Suppressor macrophage treated with lipopolysaccharide for 4 hours (primary cell): ENCODE measurements at regions not wholly inside any gene's neighbourhood (a gene's known extent, or its start where the extent isn't known, plus 50 kb on each side); places are given as distances from the start of the nearest gene placed in this dataset.
"Not testable (repeated sequence)": the region's sequence is repeated elsewhere in the genome, so short reads cannot be mapped to it uniquely, and the experiment has no call there.

ENCODE experiments used
- DNase-seq: peaks from one replicate; pipeline ENCODE4 v3.0.0-alpha.2; 2020

DNA sequence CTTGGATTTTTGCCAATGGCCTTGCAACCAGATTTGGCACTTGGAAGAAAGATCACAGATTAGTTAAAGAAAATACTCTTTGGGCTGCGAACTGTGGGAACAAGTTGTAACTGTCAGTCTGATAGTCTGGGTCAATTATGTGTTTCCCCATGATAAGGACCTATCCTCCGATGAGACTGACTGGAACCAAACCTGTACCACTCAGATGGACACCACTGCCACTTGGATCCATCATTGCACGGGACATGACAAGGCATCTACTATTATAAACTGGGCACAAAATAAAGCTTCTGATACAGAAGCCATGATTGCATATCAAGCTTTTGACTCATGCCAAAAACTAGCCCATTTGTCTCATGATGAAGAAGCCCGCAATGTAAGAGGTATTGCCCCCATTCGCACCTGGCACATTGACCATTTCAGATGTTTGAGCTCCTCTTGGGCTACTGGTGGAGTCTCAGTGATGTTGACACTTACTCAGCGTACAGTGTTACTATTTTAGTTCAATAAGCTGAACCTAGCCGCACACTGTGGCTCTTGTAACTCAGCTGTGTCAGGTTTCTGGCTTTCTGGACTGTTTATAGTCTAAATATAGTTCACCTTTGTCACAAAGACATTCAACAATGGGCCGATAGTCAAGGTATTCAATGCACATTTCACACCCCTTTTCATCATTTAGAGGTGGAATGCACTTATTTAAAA lies 179.8 kb upstream of the RBBP8 start:
- DNase-seq: no peak

DNA sequence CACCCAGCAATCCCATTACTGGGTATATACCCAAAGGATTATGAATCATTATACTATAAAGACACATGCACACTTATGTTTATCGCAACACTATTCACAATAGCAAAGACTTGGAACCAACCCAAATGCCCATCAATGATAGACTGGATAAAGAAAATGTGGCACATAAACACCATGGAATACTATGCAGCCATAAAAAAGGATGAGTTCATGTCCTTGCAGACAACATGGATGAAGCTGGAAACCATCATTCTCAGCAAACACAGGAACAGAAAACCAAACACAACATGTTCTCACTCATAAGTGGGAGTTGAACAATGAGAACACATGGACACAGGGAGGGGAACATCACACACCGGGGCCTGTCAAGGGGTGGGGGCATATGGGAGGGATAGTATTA lies 169.1 kb upstream of the RBBP8 start:
- DNase-seq: not testable (repeated sequence)

DNA sequence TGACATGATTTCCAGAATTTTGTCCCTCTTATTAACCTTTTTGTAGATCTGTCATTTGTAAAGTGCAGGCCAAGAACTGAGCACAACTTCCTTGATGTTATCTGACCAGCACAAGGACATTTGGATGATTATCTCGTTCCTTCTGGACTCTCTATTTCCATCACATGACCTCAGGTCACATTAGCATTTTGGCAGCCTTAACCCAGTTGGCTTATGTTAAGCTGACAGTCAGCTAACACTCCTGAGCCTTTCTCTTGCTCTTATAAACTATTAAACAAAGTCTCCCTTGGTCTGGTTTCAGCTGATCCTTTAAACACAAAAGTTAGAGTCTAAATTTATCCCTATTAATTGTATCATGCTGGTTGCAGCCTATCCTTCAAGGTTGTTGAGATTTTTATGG lies 167.2 kb upstream of the RBBP8 start:
- no peak for DNase-seq

DNA sequence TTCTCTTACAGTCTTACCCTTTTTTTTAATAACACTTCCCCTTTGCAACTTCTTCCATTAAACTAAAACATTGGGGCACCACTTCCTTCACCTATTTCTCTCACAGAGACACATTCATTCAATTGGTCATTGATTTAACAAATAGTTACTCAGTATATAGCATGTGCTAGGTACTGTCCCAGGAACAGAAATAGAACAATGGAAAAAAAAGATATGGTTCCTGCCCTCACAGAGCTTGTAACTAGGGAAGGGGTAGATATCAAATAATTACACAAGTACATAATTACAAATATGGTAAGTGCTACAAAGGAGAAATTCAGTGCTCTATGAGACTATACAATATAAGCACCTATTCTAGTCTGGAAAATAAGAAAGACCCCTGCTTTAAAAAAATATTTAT lies 165.5 kb upstream of the RBBP8 start:
- no peak for DNase-seq

DNA sequence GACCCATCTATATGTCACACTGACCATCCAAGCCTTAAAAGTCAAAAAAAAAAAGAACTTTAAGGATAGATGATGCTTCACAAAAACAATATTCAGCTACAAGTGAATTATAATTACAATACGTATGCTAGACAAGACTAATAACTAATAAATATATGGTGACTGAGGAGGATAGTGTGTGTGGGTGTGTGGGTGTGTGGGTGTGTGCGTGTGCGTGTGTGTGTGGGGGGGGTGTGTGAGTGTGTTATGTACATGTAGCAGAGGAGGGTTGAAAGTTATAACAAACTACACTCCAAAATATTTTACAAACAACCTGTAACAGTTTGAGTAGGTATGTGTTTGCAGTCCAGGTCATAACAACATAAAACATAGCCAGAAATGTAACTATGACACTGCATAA lies 159.2 kb upstream of the RBBP8 start:
- no peak for DNase-seq

DNA sequence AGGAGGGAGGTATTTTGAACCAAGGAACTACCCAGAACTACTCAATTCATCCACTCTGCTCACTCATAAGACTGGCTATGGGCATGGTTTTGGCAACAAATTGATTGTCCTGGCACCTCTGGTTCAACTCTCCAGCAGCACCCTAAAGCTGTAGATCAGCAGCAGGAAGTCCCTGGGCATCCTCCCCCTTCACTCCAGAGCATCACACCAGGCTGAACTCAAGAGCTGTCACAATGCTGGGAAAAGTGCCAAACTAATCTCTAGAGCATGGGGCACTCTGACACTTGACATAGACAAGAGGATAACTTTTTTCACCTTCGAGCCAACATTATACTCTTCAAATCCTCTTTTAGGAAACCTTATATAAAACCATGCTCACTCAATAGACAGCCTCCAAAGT lies 154.1 kb upstream of the RBBP8 start:
- no peak for DNase-seq

DNA sequence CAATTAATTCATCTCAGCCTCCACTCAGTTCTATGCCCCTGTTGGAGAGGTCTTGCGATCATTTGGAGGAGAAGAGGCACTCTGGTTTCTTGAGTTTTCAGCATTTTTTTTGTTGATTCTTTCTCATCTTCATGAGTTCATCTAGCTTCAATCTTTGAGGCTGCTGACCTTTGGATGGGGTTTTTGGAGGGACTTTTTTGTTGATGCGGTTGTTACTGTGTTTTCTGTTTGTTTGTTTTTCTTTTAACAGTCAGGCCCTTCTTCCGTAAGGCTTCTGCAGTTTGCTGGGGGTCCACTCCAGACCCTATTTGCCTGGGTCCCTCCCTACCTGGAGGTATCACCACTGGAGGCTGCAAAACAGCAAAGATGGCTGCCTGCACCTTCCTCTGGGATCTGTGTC lies 149.9 kb upstream of the RBBP8 start:
- DNase-seq: no peak

DNA sequence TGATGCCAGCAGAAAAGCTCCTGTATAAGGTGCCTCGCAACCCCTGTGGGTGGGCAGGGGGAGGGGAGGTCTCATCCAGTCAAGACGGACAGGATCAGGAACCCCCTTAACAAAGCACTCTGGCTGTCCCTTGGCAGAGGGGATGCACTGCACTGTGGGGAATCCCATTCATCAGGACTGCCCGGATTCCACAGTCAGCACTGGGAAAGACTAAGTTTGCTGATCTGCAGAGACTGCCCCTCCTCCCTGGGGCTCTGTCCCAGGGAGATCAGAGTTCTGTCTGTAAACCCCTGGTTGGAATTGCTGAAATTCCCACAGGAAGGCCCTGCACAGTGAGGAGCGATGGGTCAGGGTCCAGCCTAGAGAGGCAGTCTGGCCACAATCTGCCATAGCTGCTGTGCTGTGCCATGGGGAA lies 149.5 kb upstream of the RBBP8 start:
- no peak for DNase-seq

DNA sequence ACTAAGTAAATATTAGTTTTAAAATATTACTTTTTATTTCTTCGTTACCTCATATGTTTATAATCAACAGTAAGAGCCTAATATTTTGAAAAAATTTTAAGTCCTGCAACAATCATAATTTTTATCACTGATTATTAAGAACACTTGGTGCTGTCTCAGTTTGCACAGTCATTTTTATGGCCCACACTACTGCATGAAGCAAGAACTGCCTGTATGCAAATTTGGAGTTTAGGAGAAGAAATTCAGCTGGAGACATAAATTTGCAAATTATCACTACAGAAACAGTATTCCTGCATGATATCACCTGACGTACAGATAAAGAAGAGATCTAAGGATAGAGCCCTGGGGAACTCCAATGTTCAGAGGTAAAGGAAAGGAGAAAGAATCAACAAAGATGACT lies 144.1 kb upstream of the RBBP8 start:
- no peak for DNase-seq

DNA sequence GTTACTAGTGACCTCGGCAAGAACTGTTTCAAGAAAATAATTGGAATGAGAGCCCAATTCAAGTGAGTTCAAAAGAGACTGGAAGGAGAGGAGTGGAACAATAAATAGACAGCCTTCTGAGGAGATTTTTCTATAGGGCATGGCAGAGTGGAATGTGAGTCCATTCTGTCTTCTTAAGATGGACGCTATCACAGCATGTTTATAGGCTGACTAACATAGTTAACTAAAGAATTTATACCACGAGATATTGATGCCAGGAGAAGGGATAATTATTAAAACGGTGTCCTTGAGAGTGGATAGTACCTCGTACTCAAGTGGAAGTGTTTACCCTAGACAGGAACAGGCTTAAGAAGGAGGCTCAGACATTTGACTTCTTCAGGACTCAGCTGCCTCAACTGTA lies 143.5 kb upstream of the RBBP8 start:
- no peak for DNase-seq

DNA sequence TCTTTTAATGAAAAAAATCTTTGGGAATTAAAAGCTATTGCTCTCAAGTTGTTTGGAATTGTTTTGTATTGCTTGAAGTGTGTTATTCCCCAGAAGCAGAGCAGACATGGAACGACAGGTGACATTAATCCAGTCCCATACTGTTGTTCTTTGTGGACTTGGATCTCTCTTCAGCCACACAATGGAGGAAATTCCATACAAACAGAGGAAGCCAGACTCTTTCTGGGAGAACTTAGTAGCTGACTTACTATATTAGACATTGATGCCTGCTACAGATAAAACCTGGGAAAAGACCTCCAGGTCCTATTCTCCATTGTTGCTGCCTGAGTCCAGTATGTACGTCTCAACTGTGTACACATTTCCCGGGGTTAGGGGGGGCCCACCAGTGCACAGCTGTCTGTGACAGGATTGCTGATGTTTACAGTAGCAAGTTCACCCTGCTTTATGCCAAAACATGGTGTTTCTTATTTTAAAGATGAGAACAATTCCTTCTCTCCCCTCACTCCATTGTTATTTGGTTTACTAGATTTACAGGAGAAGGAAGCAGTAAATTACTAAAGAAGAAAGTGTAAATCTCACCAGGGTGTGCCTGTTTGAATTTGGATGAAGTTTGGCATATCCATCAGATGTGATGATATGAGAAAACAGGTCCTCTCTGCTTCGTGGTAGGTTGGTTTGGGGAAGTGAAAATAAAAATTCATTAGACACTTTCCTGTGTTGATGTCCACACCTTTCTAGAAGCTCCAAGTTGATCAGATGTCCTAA lies 142.4 kb upstream of the RBBP8 start:
- DNase-seq: no peak

DNA sequence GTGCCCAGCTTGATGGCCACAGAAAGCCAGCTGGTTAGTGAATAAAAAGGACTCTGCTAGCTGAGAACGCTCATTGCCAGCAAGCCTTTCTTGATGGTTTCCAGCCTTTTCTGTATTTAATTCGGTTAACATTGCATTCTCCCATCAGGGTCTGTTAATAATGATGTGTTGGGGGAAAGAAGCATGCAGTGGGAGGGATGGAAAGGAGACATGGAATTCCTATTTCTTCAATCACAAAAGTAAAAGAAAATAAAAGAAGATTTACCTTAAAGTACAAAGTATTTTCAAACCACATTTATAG lies 141.9 kb upstream of the RBBP8 start:
- DNase-seq: no peak

DNA sequence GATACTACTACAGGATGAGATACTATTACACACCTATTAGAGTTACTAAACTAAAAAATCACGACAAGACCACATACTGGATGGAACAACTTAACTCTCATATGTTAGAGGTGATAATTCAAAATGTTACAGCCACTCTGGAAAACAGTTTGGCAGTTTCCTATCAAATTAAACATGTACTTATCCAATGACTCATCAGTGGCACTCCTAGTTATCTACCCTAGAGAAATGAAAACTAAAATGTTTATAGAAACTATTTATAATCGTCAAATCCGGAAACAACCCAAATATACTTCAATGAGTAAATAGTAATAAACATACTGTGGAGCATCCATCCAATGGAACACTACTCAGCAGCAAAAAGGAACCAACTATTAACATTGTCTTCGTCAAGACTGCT lies 137.0 kb upstream of the RBBP8 start:
- no peak for DNase-seq

DNA sequence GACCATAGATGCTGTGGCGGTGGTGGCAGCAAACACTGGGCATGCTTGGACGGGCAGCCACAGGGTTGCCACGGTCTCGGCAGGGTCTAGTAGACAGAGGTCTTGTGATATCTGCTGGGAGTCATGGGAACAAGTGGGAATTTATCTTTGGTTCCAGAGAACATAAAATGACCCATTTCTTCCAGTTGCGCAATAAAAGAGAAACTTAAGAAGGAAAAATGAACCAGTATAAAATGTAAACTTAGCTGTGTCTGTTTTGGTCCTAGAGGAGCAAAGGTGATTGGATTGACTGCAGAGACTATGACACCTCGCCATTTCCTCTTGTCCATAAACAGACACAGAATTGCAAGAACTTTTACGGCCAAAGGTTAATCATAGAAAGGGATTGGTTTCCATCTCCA lies 132.6 kb upstream of the RBBP8 start:
- DNase-seq: no peak

DNA sequence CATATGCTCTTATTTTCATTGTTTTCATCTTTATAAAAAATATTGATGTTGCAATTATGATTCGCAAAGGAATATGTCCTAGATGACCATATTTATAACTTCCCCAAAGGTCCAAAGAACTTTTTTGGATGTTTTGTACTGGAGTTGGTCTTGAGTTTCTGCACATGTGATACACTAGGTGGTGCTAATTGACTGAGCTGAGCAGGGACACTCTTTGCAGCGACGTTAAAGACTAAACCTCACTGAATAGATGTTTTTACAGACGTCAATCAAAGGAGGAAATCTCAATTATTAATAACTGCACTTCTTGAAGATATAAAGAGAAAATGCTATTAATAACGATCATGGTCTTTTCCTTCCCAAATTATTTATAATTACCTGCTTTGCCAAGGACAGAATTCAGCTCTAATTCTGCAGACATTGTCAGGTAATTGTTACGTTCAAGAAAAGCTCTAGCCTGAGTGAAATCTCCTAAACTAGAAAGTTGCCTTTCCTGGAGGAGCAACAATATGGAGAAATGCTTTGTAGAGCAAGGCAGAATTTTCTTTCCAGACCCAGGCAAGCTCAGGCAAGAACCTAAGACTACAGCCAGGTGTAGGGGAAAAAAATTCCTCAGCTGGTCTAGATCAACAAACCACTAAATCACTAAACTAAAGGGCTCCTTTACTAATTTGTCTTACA lies 119.3 kb upstream of the RBBP8 start:
- DNase-seq: peak; percentile 28

DNA sequence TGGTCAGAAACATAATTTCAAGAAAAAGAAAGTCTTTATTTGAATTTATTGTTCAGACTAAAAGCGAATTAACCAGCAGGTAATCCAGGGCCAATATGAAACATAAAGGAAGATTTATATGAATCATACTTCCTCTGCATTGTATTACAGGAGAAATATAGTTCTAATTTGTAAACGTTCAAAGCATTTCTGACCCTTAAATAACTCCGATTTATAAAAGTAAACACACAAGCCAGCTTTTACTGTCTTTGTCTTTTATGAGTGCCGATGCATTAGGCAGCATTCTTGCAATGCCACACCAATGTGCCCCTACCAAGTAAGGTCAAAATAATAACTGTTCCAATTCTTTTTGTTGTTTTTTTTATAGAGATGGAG lies 118.8 kb upstream of the RBBP8 start:
- no peak for DNase-seq

DNA sequence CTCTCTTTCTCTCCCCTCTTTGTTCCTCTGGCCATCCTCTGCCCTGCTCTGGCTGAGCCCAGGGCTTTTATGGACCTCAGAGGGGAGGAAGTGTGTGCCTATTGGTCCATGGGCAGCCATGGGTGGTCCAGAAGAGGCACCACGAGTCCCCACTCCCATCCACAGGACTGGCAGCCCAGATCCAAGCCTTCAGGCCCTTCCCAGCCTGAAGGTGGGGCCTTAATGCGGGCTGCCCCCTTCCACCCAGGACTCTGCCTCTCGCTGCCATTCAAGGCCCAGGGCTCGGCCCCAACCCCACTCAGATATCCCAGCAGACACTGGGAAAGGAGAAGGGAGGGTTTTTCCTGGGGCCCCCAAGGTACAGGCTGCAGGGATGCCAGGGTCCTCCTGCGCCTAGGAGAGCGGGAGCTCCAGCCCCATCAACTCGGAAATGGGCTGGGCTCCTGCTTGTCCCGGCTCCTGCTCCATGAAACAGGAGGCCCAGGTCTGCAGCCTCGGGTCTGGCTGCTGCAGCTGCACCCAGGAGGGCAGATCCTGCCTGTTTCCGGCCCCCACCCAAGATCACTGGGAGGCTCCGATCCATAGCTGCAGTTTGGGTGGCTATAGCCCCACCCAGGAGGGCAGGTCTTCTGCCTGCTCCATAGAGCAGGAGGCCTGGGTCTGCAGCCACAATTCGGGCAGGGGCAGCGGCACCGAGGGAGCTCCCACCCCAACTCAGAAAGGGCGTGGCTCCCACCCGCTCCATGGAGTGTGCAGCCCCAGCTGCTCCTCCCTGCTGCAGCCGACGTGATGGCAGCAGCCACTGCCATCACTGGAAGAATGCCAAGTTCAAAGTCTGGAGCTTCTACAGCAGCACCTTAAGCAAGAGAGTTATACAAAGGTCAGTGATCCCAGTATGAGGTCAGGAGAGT lies 116.6 kb upstream of the RBBP8 start:
- DNase-seq: no peak

DNA sequence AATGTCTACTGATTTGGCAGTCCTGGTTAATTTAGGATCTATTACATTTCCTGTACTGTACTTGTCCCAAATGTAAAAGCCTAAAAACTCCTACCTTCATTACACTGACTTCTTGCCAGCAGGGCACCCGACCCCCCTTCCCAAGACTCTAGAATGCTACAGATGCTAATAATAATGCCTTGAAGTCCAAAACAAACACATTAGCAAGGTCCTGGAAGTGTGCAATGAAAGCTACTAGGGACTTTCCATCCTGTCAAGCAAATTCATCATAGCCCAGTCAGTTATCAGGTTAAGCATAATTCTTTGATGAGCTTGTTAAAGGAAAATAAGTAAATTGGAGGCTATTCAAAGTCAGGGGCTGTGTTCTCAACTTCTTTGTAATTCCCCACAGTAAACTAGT lies 115.3 kb upstream of the RBBP8 start:
- no peak for DNase-seq

DNA sequence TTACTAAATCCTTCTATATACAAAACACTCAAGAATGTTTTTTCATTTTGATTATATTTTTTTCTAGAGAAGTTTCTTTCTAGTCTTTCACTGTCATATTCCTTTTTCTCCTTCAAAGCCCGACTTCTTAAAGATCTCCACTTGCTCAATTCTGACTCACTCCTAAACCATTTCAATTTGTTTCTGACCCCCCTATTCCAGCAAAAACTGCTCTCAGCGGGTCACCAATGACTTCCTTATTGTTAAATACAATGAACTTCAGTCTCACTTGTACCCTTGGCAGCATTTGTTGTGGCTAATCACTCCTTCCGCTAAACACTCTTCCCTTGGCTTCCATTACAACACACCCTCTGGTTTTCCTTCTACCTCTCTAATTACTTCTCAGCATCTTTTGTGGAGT lies 111.1 kb upstream of the RBBP8 start:
- no peak for DNase-seq

DNA sequence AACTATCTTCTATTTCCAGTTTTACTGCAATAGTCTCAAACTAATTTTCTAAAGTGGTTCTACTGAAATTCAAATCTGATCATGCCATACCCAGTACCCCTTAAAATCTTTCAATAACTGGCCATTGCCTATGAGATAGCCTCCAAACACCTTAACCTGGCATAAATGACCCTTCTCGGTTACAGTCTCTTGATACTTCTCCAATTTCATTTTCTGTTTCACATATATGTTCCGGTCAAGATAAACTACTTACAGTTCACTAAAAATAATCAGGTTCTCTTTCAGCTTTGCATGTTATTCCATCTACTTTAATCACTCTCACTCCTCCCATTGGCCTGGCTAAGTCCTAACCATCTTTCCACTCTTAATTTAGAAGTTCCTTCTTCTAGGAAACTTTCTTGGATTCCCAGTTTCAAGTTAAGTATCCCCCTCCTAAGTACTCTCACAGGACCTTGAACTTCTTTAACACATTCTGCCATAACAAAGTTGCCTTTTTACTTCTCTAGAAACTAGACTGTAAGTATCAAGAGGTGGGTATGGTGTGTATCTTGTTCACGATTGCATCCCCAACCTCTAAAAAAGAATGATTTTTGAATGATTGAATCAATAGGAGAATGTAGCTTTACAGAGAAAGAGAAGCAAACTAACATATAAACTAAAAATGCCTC lies 110.2 kb upstream of the RBBP8 start:
- DNase-seq: no peak

DNA sequence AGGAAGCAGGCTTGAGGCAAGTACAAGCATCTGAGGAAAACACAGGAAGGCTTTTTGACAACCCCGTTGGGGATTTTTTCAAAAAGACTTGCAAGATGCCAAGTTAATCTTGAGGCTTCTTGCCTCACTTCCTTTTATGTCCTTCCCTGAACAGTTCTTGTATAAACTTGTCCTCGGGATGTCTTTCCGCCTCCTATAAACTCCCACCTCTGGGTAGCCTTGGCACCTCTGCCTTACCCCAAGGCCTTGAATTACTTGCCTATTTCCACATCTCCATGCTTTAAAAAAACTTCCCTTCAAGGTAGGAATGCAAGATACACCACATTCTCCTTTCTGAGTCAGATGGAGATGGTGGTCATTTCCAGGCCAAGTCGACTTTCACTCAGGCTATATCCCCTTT lies 106.4 kb upstream of the RBBP8 start:
- no peak for DNase-seq

DNA sequence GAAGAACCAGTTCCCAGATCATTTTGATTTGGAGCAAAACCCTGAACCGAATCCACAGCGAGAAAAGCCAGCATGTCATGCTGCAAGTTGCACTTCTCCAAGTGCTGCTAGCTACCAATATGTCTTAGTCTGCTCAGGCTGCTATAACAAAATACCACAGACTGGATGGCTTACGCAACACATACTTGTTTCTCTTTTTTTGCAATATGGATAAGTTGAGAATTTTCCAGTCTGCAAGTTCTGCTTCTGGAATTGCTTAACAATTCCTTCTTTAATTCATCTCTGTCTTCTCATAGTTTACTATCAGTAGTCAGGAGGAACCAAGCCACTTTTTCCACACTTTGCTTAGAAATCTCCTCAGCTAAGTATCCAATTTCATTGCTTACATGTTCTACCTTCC lies 105.9 kb upstream of the RBBP8 start:
- DNase-seq: peak; percentile 40

DNA sequence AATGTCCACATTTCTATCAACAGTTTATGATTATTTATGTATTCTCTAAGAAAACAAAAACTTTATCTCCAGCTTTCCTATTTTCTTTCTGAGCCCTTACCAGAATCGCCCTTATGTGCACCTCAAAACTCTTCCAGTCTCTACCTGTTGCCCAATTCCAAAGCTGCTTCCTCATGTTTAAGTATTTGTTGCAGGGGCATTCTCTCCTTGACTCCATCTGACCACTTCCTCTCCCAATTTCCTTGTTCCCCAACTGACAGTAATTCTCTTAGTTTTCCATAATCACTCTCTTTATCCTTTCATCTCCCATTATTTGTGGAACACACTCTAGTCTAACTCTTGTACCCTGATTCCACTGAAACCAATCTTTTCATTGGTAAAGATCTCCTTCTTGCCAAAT lies 105.4 kb upstream of the RBBP8 start:
- no peak for DNase-seq
